GM21360 (cell line): ENCODE measurements at regions not wholly inside any gene's neighbourhood (a gene's known extent, or its start where the extent isn't known, plus 50 kb on each side); places are given as distances from the start of the nearest gene placed in this dataset.
"Not testable (repeated sequence)": the region's sequence is repeated elsewhere in the genome, so short reads cannot be mapped to it uniquely, and the experiment has no call there.

ENCODE experiments used
- ATAC-seq: cut with Tn5 transposase; IDR thresholded peaks from one replicate; pipeline ENCODE4 v1.9.1; 2021; ENCODE audit warnings: mild to moderate bottlenecking, moderate library complexity; ENCODE audit not compliant: unreplicated experiment

- ATAC-seq, result no peak
Observed at GRCh38 chr11:26896719-26897118, 97.2 kb upstream of the FIBIN start.

GRCh38 chr11:26898799-26899198 lies 95.1 kb upstream of the FIBIN start:
- ATAC-seq, result no peak

- ATAC-seq, result no peak
Observed at GRCh38 chr11:26901162-26901561, 92.8 kb upstream of the FIBIN start.

- no peak for ATAC-seq
Observed at GRCh38 chr11:26904132-26904531, 89.8 kb upstream of the FIBIN start.

- no peak for ATAC-seq
Observed at GRCh38 chr11:26904801-26905200, 89.1 kb upstream of the FIBIN start.

GRCh38 chr11:26905368-26905767 lies 88.5 kb upstream of the FIBIN start:
- ATAC-seq, result no peak

GRCh38 chr11:26909515-26909914 lies 84.4 kb upstream of the FIBIN start:
- no peak for ATAC-seq

- no peak for ATAC-seq
Observed at GRCh38 chr11:26909991-26910591, 83.8 kb upstream of the FIBIN start.

GRCh38 chr11:26914968-26915367 lies 78.9 kb upstream of the FIBIN start:
- peak; percentile 91 for ATAC-seq

GRCh38 chr11:26916805-26917204 lies 77.1 kb upstream of the FIBIN start:
- ATAC-seq, result no peak

GRCh38 chr11:26928582-26928981 lies 65.3 kb upstream of the FIBIN start:
- ATAC-seq, result no peak

GRCh38 chr11:26929806-26930517 lies 64.0 kb upstream of the FIBIN start:
- no peak for ATAC-seq

- no peak for ATAC-seq
Observed at GRCh38 chr11:26930518-26931247, 63.2 kb upstream of the FIBIN start.

GRCh38 chr11:26931248-26931631 lies 62.7 kb upstream of the FIBIN start:
- no peak for ATAC-seq

GRCh38 chr11:26931881-26932280 lies 62.0 kb upstream of the FIBIN start:
- no peak for ATAC-seq

- no peak for ATAC-seq
Observed at GRCh38 chr11:26936109-26936508, 57.8 kb upstream of the FIBIN start.

GRCh38 chr11:26937386-26937785 lies 56.5 kb upstream of the FIBIN start:
- ATAC-seq, result no peak

- not testable (repeated sequence) for ATAC-seq
Observed at GRCh38 chr11:26940501-26940900, 53.4 kb upstream of the FIBIN start.

GRCh38 chr11:26942356-26942755 lies 51.6 kb upstream of the FIBIN start:
- ATAC-seq, result no peak

- no peak for ATAC-seq
Observed at GRCh38 chr11:26943636-26944035, 50.3 kb upstream of the FIBIN start.
